GM12878 (cell line): ENCODE measurements at regions not wholly inside any gene's neighbourhood (a gene's known extent, or its start where the extent isn't known, plus 50 kb on each side); places are given as distances from the start of the nearest gene placed in this dataset.

ENCODE experiments used
- ATAC-seq: fragments of 200-7000 bp; cut with Tn5 transposase; 3 replicates; pipeline ENCODE4 v1.9.1; 2020; ENCODE audit warnings: mild to moderate bottlenecking, moderate library complexity
- BruUV-seq: library from RNA; stranded (reverse); fragments of 400-500 nt; replicated peaks from 2 replicates; lab custom pipeline; 2021; lab: Mats Ljungman, UMichigan
- CTCF ChIA-PET: fragments of 300-600 bp; sonication (Branson Sonifier 250); formaldehyde crosslinking; extraction: SDS; loops from one replicate; lab custom pipeline; 2021; ENCODE audit warnings: inconsistent platforms; lab: Yijun Ruan, JAX
- POLR2A ChIA-PET: fragments of 350-600 bp; formaldehyde crosslinking; extraction: SDS; loops from one replicate; lab custom pipeline; 2021; ENCODE audit warnings: inconsistent platforms; lab: Charles Lee
- RAD21 ChIA-PET: fragments of 300-600 bp; sonication (Branson Sonifier 250); formaldehyde crosslinking; loops from one replicate; lab custom pipeline; 2023; ENCODE audit warnings: antibody characterized with exemption; ENCODE audit not compliant: unreplicated experiment; lab: Charles Lee
- SMC1A ChIA-PET: fragments of 300-600 bp; sonication (Branson Sonifier 250); formaldehyde crosslinking; loops from one replicate; lab custom pipeline; 2023; ENCODE audit not compliant: unreplicated experiment, uncharacterized antibody; lab: Charles Lee
- DNase-seq: peaks from one replicate; pipeline ENCODE4 v3.0.0-alpha.2; 2011; ENCODE audit warnings: low read depth, low spot score
- FAIRE-seq: peaks from 3 replicates; lab custom pipeline; 2011; peaks lifted over from hg19 to GRCh38; lab: Jason Lieb, UNC
- H2AFZ ChIP-seq: 2 replicates; pipeline ENCODE4 v1.6.0; 2011; ENCODE audit warnings: low read depth, low read length, control low read depth; ENCODE audit not compliant: control insufficient read depth
- H3K27ac ChIP-seq: 2 replicates; pipeline ENCODE4 v1.5.1; 2011; ENCODE audit warnings: control low read depth; ENCODE audit not compliant: control insufficient read depth, insufficient read depth
- H3K27me3 ChIP-seq, 2 experiments: replicated peaks in 1 of 2; 2 replicates each; pipeline versions ENCODE4 v1.6.0 to v1.6.1; 2011; ENCODE audit warnings: low read length in 1 of 2; ENCODE audit not compliant: control insufficient read depth in 2 of 2, insufficient read depth in 2 of 2
- H3K36me3 ChIP-seq, 2 experiments: 2 replicates each; pipeline ENCODE4 v1.5.1; 2011; ENCODE audit warnings: low read length in 1 of 2; ENCODE audit not compliant: control insufficient read depth in 2 of 2, insufficient read depth in 2 of 2
- H3K4me1 ChIP-seq: 2 replicates; pipeline ENCODE4 v1.6.1; 2011; ENCODE audit warnings: mild to moderate bottlenecking, low read length, moderate library complexity, mixed read lengths; ENCODE audit not compliant: control insufficient read depth, insufficient read depth
- H3K4me2 ChIP-seq: 2 replicates; pipeline ENCODE4 v1.6.0; 2011; ENCODE audit warnings: control low read depth; ENCODE audit not compliant: control insufficient read depth, insufficient read depth
- H3K4me3 ChIP-seq: fragments of 200-600 bp; sonication (generic); 2 replicates; pipeline ENCODE4 v1.5.1; 2016
- H3K79me2 ChIP-seq: 2 replicates; pipeline ENCODE4 v1.6.0; 2011; ENCODE audit warnings: low read length; ENCODE audit not compliant: control insufficient read depth, insufficient read depth
- H3K9ac ChIP-seq: 2 replicates; pipeline ENCODE4 v1.8.0; 2011; ENCODE audit warnings: low read length, control low read depth, mixed read lengths; ENCODE audit not compliant: control insufficient read depth, insufficient read depth
- H3K9me3 ChIP-seq: replicated peaks from 3 replicates; pipeline ENCODE4 v1.5.1; 2011; ENCODE audit warnings: mild to moderate bottlenecking, low read length; ENCODE audit not compliant: control insufficient read depth, insufficient read depth
- H4K20me1 ChIP-seq: 2 replicates; pipeline ENCODE4 v1.6.0; 2011; ENCODE audit not compliant: control insufficient read depth, insufficient read depth
- BCL11A ChIP-seq: IDR thresholded peaks from 2 replicates; pipeline ENCODE4 v1.6.1; 2011; ENCODE audit warnings: low read depth, low read length
- CEBPZ ChIP-seq: fragments of 150-350 bp; IDR thresholded peaks from 2 replicates; pipeline ENCODE4 v1.6.1; 2016; ENCODE audit warnings: low read depth, low read length
- CREM ChIP-seq: IDR thresholded peaks from 2 replicates; pipeline ENCODE4 v1.6.1; 2014; ENCODE audit warnings: antibody characterized with exemption, low read depth
- HDGF ChIP-seq: fragments of 450-650 bp; IDR thresholded peaks from 2 replicates; pipeline ENCODE4 v1.6.1; 2016; ENCODE audit warnings: antibody characterized with exemption
- HSF1 ChIP-seq: fragments of 150-350 bp; IDR thresholded peaks from 2 replicates; pipeline ENCODE4 v1.6.1; 2014; ENCODE audit warnings: mild to moderate bottlenecking, low read depth, low read length
- POLR2A ChIP-seq: IDR thresholded peaks from 2 replicates; pipeline ENCODE4 v1.6.1; 2011; ENCODE audit warnings: low read depth, mild to moderate bottlenecking, low read length
- POLR2AphosphoS2 ChIP-seq: IDR thresholded peaks from 2 replicates; pipeline ENCODE4 v1.6.1; 2011; ENCODE audit warnings: low read depth, mild to moderate bottlenecking, low read length, improper control_type of control experiment, moderate library complexity
- PRDM15 ChIP-seq: fragments of 450-650 bp; formaldehyde crosslinking; IDR thresholded peaks from 2 replicates; pipeline ENCODE4 v1.4.0; 2020; ENCODE audit warnings: mild to moderate bottlenecking, moderate library complexity
- SRF ChIP-seq, 2 experiments: IDR thresholded peaks; 2 replicates each; pipeline ENCODE4 v1.6.1; 2011; ENCODE audit warnings: low read depth in 2 of 2, low read length in 2 of 2, mild to moderate bottlenecking in 1 of 2, moderate library complexity in 1 of 2
- ZBTB33 ChIP-seq: fragments of 450-650 bp; IDR thresholded peaks from 2 replicates; pipeline ENCODE4 v1.6.1; 2017; ENCODE audit warnings: mild to moderate bottlenecking
- WGBS: methylation state at CpG from one replicate; pipeline ENCODE4 v1.1.6; 2016; ENCODE audit warnings: low lambda C conversion rate; ENCODE audit not compliant: insufficient replicate concordance, insufficient coverage; ENCODE audit errors: missing lambda C conversion rate; 5-methylcytosine and 5-hydroxymethylcytosine counted together
- in situ Hi-C: fragments of 300-500 bp; cut with MboI; formaldehyde crosslinking; loops from 9 replicates; pipeline ENCODE4 v1.14.3; 2018; ENCODE audit warnings: mixed read lengths
- intact Hi-C: fragments of 100-400 bp; cut with micrococcal nuclease; formaldehyde crosslinking; loops from one replicate; pipeline ENCODE4 v1.14.2; 2022; ENCODE audit not compliant: unreplicated experiment

- TF ChIP-seq HSF1 (0 out of 2 replicates have a peak, but pooled peaks have one; percentile 30), BCL11A (no peak), POLR2A (no peak; the same call in 1 of the 2 replicates), PRDM15 (CRISPR knock-in tag) (peak; percentile 89)
Observed at GRCh38 chr6:26270486-26270861, 94.5 kb upstream of the BTN3A2 start (continued).

GRCh38 chr6:26270903-26271667, 93.9 kb upstream of the BTN3A2 start:
- H3K4me2 ChIP-seq: peak overlapping the region; percentile 70
- DNase-seq (peak; percentile 98), ATAC-seq (peak; percentile 57), FAIRE-seq (no peak)
- H3K36me3 ChIP-seq: no peaks in the 10 kb centered on the region
- H3K9ac ChIP-seq: peak overlapping the region; percentile 90
- ChIA-PET RAD21 (interaction anchor here (0.8 to 5.3 kb wide), 17 partner anchors 10 to 97 kb away, joined by 3 to 43 read pairs (median 4); a partner anchor contains a TSS), SMC1A (interaction anchor here (0.7 to 6.1 kb wide), 15 partner anchors 10 to 209 kb away, joined by 3 to 49 read pairs (median 6); a partner anchor contains a TSS), POLR2A (interaction anchor here (0.6 to 7.0 kb wide), 19 partner anchors 9 to 1539 kb away, joined by 3 to 86 read pairs (median 6); a partner anchor contains a TSS), CTCF (interaction anchor here (0.9 to 10.7 kb wide), 9 partner anchors 13 to 95 kb away, joined by 3 to 131 read pairs (median 6); a partner anchor contains a TSS)
- intact Hi-C loops: loop anchor here (1.0 to 10.0 kb wide), 5 partner anchors 21 to 1544 kb away; a partner anchor contains a TSS
- H3K27me3 ChIP-seq: no peaks in the 10 kb centered on the region
- peaks cover 3% of the 10 kb centered on the region for H3K79me2 ChIP-seq
- peak overlapping the region; percentile 96 for H3K27ac ChIP-seq
- peak overlapping the region; percentile 72 for H3K4me3 ChIP-seq
- WGBS: 1% methylated on average over 49 of the region's 49 CpGs
- no peaks in the 10 kb centered on the region for H4K20me1 ChIP-seq
- in situ Hi-C loops: loop anchor here (5.0 kb wide), 1 partner anchor 861 kb away; a partner anchor contains a TSS
- H3K9me3 ChIP-seq: no peaks in the 10 kb centered on the region
- TSS peak; percentile 99 for BruUV-seq
- H3K4me1 ChIP-seq: peaks cover 3% of the 10 kb centered on the region
- peak overlapping the region; percentile 87 for H2AFZ ChIP-seq
- 0 out of 2 replicates have a peak, but pooled peaks have one; percentile 49 for TF ChIP-seq ZBTB33
- TF ChIP-seq CEBPZ: no peak
- TF ChIP-seq SRF (IDR thresholded peaks at IDR 0.05; ENCODE audit: low read depth in 2 of 2, low read length in 2 of 2): peak in 1 of 2 experiments; percentile 43; a peak in 1 of 4 replicates
- TF ChIP-seq HDGF: no peak
- peak; percentile 98 for TF ChIP-seq POLR2AphosphoS2
- TF ChIP-seq CREM: peak; percentile 73
